Transverse colon (tissue), 4 donors: ENCODE measurements at regions not wholly inside any gene's neighbourhood (a gene's known extent, or its start where the extent isn't known, plus 50 kb on each side); places are given as distances from the start of the nearest gene placed in this dataset.
"Not testable (repeated sequence)": the region's sequence is repeated elsewhere in the genome, so short reads cannot be mapped to it uniquely, and the experiment has no call there.

Source experiments
- DNase-seq: peaks from one replicate; pipeline ENCODE4 v3.0.0-alpha.2; 2019
- H3K27ac ChIP-seq, 4 donors: fragments of 200-600 bp; sonication (generic); 2 replicates each; pipeline ENCODE4 v1.5.1; 2016 to 2018; ENCODE audit warnings: inconsistent platforms in 4 of 4
- H3K27me3 ChIP-seq: fragments of 200-600 bp; sonication (generic); 2 replicates; pipeline ENCODE4 v1.5.1; 2017; ENCODE audit warnings: inconsistent platforms
- H3K36me3 ChIP-seq, 4 donors: fragments of 200-600 bp; sonication (generic); 2 replicates each; pipeline ENCODE4 v1.5.1; 2017 to 2019; ENCODE audit warnings: inconsistent platforms in 4 of 4
- H3K4me1 ChIP-seq, 4 donors: fragments of 200-600 bp; sonication (generic); 2 replicates each; pipeline ENCODE4 v1.5.1; 2017 to 2020; ENCODE audit warnings: inconsistent platforms in 4 of 4
- H3K4me3 ChIP-seq, 4 donors: fragments of 200-600 bp; sonication (generic); 1 replicate in 1 of 4; 2 replicates in 3 of 4; pipeline versions ENCODE4 v1.5.1 to v1.6.1; 2017 to 2019; ENCODE audit warnings: inconsistent platforms in 4 of 4
- H3K9me3 ChIP-seq, 2 donors: fragments of 200-600 bp; sonication (generic); 2 replicates each; pipeline ENCODE4 v1.5.1; 2017 to 2019; ENCODE audit warnings: inconsistent platforms in 2 of 2
- CTCF ChIP-seq, 5 experiments: fragments of 200-600 bp in 3 of 5; fragments of 450-650 bp in 2 of 5; sonication (generic) in 3 of 5; IDR thresholded peaks; 1 replicate in 2 of 5; 2 replicates in 3 of 5; pipeline ENCODE4 v1.5.1; 2016 to 2017; ENCODE audit warnings: antibody characterized with exemption in 5 of 5, inconsistent platforms in 3 of 5, mild to moderate bottlenecking in 2 of 5, moderate library complexity in 1 of 5
- EP300 ChIP-seq: sonication (generic); formaldehyde crosslinking; IDR thresholded peaks from one replicate; pipeline ENCODE4 v1.6.1; 2017; ENCODE audit warnings: antibody characterized with exemption, low read depth
- POLR2A ChIP-seq: fragments of 450-650 bp; IDR thresholded peaks from one replicate; pipeline ENCODE4 v1.6.1; 2016; ENCODE audit warnings: antibody characterized with exemption, mild to moderate bottlenecking, moderate library complexity
- POLR2AphosphoS5 ChIP-seq, 3 donors: sonication (generic); formaldehyde crosslinking; IDR thresholded peaks; one replicate each; pipeline ENCODE4 v1.6.1; 2016; ENCODE audit warnings: antibody characterized with exemption in 3 of 3
- WGBS, 2 donors: methylation state at CpG; one replicate each; pipeline ENCODE4 v1.1.5; 2018; ENCODE audit warnings: low coverage in 1 of 2; 5-methylcytosine and 5-hydroxymethylcytosine counted together
- in situ Hi-C, 4 donors: fragments of 200-750 bp; cut with MboI; loops; one replicate each; pipeline versions ENCODE4 v1.15.0 to v1.15.1; 2017; ENCODE audit warnings: low sequenced_read_pairs in 3 of 4, low pct_ligation_motif_present in 1 of 4, low pct_unique_long_range_greater_than_20kb in 1 of 4
- intact Hi-C: fragments of 100-400 bp; cut with DNase I; formaldehyde crosslinking; loops from one replicate; pipeline ENCODE4 v1.15.1; 2023; ENCODE audit warnings: low total_unique reads

- intact Hi-C loops = no loop called here
- DNase-seq = no peak
- no peak for TF ChIP-seq POLR2A
- TF ChIP-seq POLR2AphosphoS5 (IDR thresholded peaks at IDR 0.05) = no peak
- no peak for TF ChIP-seq EP300
- no peak for TF ChIP-seq CTCF (IDR thresholded peaks at IDR 0.05)
- Histone ChIP-seq H3K4me3 (no peak overlapping the region), H3K4me1 (no peaks in the 10 kb centered on the region), H3K27ac (no peak overlapping the region), H3K9me3 (no peaks in the 10 kb centered on the region), H3K36me3 (no peaks in the 10 kb centered on the region), H3K27me3 (no peaks in the 10 kb centered on the region)
- in situ Hi-C loops = loop anchor here in 1 of 4 donors (25.0 kb wide), 1 partner anchor 101 kb away; no protein-coding TSS in a partner anchor
These were observed 2323.5 kb upstream of the ACO1 start for GRCh38 chr9:30060976-30061375.

GRCh38 chr9:30065888-30066287 lies 2318.6 kb upstream of the ACO1 start:
- intact Hi-C loops = no loop called here
- 68 to 69% methylated on average over 8 of the region's 8 CpGs for whole genome bisulfite sequencing, 2 donors
- Histone ChIP-seq H3K4me1 (no peaks in the 10 kb centered on the region), H3K36me3 (no peaks in the 10 kb centered on the region), H3K27ac (no peak overlapping the region), H3K27me3 (no peaks in the 10 kb centered on the region), H3K9me3 (no peaks in the 10 kb centered on the region), H3K4me3 (no peak overlapping the region)
- no peak for DNase-seq
- TF ChIP-seq POLR2A (no peak), CTCF (IDR thresholded peaks at IDR 0.05) (no peak), EP300 (no peak), POLR2AphosphoS5 (IDR thresholded peaks at IDR 0.05) (no peak)
- in situ Hi-C loops = loop anchor here in 1 of 4 donors (25.0 kb wide), 1 partner anchor 96 kb away; no protein-coding TSS in a partner anchor

- in situ Hi-C loops = loop anchor here in 1 of 4 donors (25.0 kb wide), 1 partner anchor 93 kb away; no protein-coding TSS in a partner anchor
- H3K27ac ChIP-seq, H3K9me3 ChIP-seq, intact Hi-C loops, H3K4me1 ChIP-seq, H3K4me3 ChIP-seq, H3K36me3 ChIP-seq, DNase-seq, H3K27me3 ChIP-seq: not testable (repeated sequence)
- WGBS, 2 donors = 94% methylated on average over 2 to 3 of the region's 3 CpGs
These were observed 2315.2 kb upstream of the ACO1 start for GRCh38 chr9:30069236-30069635.

- in situ Hi-C loops = no loop called here
- Histone ChIP-seq H3K36me3 (no peaks in the 10 kb centered on the region), H3K27ac (no peak overlapping the region), H3K9me3 (no peaks in the 10 kb centered on the region), H3K27me3 (no peaks in the 10 kb centered on the region), H3K4me1 (no peaks in the 10 kb centered on the region), H3K4me3 (no peak overlapping the region)
- TF ChIP-seq CTCF (IDR thresholded peaks at IDR 0.05) (no peak), POLR2A (no peak), EP300 (no peak), POLR2AphosphoS5 (IDR thresholded peaks at IDR 0.05) (no peak)
- WGBS, 2 donors = 88 to 89% methylated on average over 13 to 15 of the region's 15 CpGs
- no peak for DNase-seq
- intact Hi-C loops = no loop called here
These were observed 2309.4 kb upstream of the ACO1 start for GRCh38 chr9:30075022-30075421.

GRCh38 chr9:30075451-30076199 lies 2308.8 kb upstream of the ACO1 start:
- Histone ChIP-seq H3K4me1 (no peaks in the 10 kb centered on the region), H3K9me3 (no peaks in the 10 kb centered on the region), H3K4me3 (no peak overlapping the region), H3K36me3 (no peaks in the 10 kb centered on the region), H3K27ac (no peak overlapping the region), H3K27me3 (no peaks in the 10 kb centered on the region)
- TF ChIP-seq EP300 (no peak), CTCF (IDR thresholded peaks at IDR 0.05) (no peak), POLR2AphosphoS5 (IDR thresholded peaks at IDR 0.05) (no peak), POLR2A (no peak)
- 42 to 59% methylated on average over 3 of the region's 3 CpGs for WGBS, 2 donors
- in situ Hi-C loops (no loop called here), intact Hi-C loops (no loop called here)
- no peak for DNase-seq
